BJ (cell line): ENCODE measurements at regions not wholly inside any gene's neighbourhood (a gene's known extent, or its start where the extent isn't known, plus 50 kb on each side); places are given as distances from the start of the nearest gene placed in this dataset.

Experiments
- CTCF ChIA-PET: fragments of 350-600 bp; formaldehyde crosslinking; extraction: SDS; loops from one replicate; lab custom pipeline; 2021; ENCODE audit warnings: antibody characterized with exemption, inconsistent platforms; lab: Yijun Ruan, JAX
- POLR2A ChIA-PET: fragments of 300-600 bp; sonication (Branson Sonifier 250); formaldehyde crosslinking; extraction: SDS; loops from one replicate; lab custom pipeline; 2021; ENCODE audit warnings: antibody characterized with exemption; lab: Charles Lee
- DNase-seq: peaks from one replicate; pipeline ENCODE4 v3.0.0-alpha.2; 2011; ENCODE audit warnings: low read depth
- H3K27me3 ChIP-seq: 2 replicates; pipeline ENCODE4 v1.6.0; 2011; ENCODE audit warnings: low read length; ENCODE audit not compliant: control insufficient read depth, insufficient read depth
- H3K36me3 ChIP-seq: 2 replicates; pipeline ENCODE4 v1.5.1; 2011; ENCODE audit warnings: low read length; ENCODE audit not compliant: control insufficient read depth, insufficient read depth
- H3K4me3 ChIP-seq: 2 replicates; pipeline ENCODE4 v1.5.1; 2011; ENCODE audit warnings: low read depth, mild to moderate bottlenecking, control low read depth, low read length
- TF ChIP-seq, protein P1 (sequence below): IDR thresholded peaks from 2 replicates; pipeline ENCODE4 v1.5.1; 2011; ENCODE audit warnings: low read depth, mild to moderate bottlenecking, control low read depth, inconsistent platforms, low read length, moderate library complexity; ENCODE audit not compliant: insufficient read depth

DNA sequence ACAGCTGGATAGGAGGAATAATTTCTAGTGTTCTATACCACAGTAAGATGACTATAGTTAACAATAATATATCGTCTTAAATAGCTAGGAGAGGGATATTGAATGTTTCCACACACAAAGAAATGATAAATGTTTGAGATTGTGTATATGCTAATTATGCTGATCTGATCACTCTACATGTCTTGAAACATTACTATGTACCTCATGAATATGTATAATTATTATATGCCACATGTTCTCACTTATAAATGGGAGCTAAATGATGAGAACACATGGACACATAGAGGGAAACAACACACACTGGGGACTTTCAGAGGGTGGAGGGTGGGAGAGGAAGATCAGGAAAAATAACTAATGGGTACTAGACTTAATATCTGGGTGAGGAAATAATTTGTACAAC, 53.2 kb upstream of the MAGEA4 start:
- no peak for DNase-seq
- Histone ChIP-seq H3K4me3 (no peak overlapping the region), H3K27me3 (no peaks in the 10 kb centered on the region), H3K36me3 (no peaks in the 10 kb centered on the region)
- POLR2A ChIA-PET, result no interaction called here
- TF ChIP-seq, protein P1, sequence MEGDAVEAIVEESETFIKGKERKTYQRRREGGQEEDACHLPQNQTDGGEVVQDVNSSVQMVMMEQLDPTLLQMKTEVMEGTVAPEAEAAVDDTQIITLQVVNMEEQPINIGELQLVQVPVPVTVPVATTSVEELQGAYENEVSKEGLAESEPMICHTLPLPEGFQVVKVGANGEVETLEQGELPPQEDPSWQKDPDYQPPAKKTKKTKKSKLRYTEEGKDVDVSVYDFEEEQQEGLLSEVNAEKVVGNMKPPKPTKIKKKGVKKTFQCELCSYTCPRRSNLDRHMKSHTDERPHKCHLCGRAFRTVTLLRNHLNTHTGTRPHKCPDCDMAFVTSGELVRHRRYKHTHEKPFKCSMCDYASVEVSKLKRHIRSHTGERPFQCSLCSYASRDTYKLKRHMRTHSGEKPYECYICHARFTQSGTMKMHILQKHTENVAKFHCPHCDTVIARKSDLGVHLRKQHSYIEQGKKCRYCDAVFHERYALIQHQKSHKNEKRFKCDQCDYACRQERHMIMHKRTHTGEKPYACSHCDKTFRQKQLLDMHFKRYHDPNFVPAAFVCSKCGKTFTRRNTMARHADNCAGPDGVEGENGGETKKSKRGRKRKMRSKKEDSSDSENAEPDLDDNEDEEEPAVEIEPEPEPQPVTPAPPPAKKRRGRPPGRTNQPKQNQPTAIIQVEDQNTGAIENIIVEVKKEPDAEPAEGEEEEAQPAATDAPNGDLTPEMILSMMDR, result no peak
- CTCF ChIA-PET, result no interaction called here

DNA sequence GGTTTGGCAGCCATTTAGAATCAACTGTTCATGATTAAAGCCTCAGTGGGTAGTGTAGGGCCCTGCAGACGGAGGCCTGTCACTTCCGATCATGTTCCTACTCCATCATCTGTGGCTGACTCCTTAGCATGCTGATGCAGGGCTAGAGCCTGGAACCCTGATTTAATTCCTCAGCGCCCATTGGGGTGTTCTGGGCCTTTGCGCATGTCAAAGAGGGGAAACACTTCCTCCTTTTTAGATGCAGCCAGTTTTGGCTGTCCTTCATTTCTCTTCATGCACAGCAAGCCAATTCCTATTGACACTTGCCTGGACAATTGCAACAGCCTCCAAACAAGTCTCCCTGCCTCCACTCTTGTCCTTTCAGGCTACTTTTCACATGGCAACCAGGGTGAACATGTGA, 51.9 kb upstream of the MAGEA4 start:
- Histone ChIP-seq H3K27me3 (no peaks in the 10 kb centered on the region), H3K36me3 (no peaks in the 10 kb centered on the region), H3K4me3 (no peak overlapping the region)
- CTCF ChIA-PET, result no interaction called here
- TF ChIP-seq, protein P1, result no peak
- no peak for DNase-seq
- POLR2A ChIA-PET, result no interaction called here
